K562 (cell line): ENCODE measurements at regions not wholly inside any gene's neighbourhood (a gene's known extent, or its start where the extent isn't known, plus 50 kb on each side); places are given as distances from the start of the nearest gene placed in this dataset.

Experiments
- ATAC-seq: fragments of 200-7000 bp; cut with Tn5 transposase; 3 replicates; pipeline ENCODE4 v1.9.1; 2020; ENCODE audit warnings: moderate library complexity
- BruUV-seq: library from RNA; stranded (reverse); fragments of 400-500 nt; replicated peaks from 2 replicates; lab custom pipeline; 2021; lab: Mats Ljungman, UMichigan
- CTCF ChIA-PET: fragments of 300-600 bp; formaldehyde crosslinking; extraction: SDS; loops from one replicate; lab custom pipeline; 2021; ENCODE audit warnings: low intra/inter-chr PET ratio; lab: Yijun Ruan, JAX
- POLR2A ChIA-PET: fragments of 300-600, 350-650 bp; sonication (Branson Sonifier 250); formaldehyde crosslinking; extraction: SDS; loops from one replicate; lab custom pipeline; 2021; ENCODE audit warnings: antibody characterized with exemption, inconsistent platforms; lab: Yijun Ruan, JAX
- DNase-seq, 4 experiments: peaks; one replicate each; pipeline versions ENCODE4 v3.0.0 to v3.0.0-alpha.2; 2011 to 2018; ENCODE audit warnings: low spot score in 3 of 4, mixed read lengths in 3 of 4; ENCODE audit errors: extremely low read depth in 1 of 4
- FAIRE-seq: peaks from 2 replicates; lab custom pipeline; 2011; peaks lifted over from hg19 to GRCh38; lab: Jason Lieb, UNC
- H2AFZ ChIP-seq: 2 replicates; pipeline ENCODE4 v1.6.0; 2011; ENCODE audit warnings: low read depth, low read length, control low read depth, inconsistent platforms
- H3K27ac ChIP-seq: fragments of 200-600 bp; 3 replicates; pipeline ENCODE4 v1.8.0; 2011; ENCODE audit warnings: low read depth, mild to moderate bottlenecking, control low read depth, inconsistent platforms, low read length, moderate library complexity, mixed read lengths; ENCODE audit errors: extremely low read depth
- H3K27me3 ChIP-seq, 2 experiments: fragments of 300-600 bp in 1 of 2; 2 replicates in 1 of 2; 3 replicates in 1 of 2; pipeline versions ENCODE4 v1.6.0 to v1.8.0; 2011; ENCODE audit warnings: inconsistent platforms in 2 of 2, low read length in 2 of 2, mild to moderate bottlenecking in 1 of 2, mixed read lengths in 1 of 2, moderate library complexity in 1 of 2; ENCODE audit not compliant: control insufficient read depth in 2 of 2, insufficient read depth in 2 of 2
- H3K36me3 ChIP-seq: fragments of 300-600 bp; 3 replicates; pipeline ENCODE4 v1.8.0; 2011; ENCODE audit warnings: mild to moderate bottlenecking, low read length, inconsistent platforms; ENCODE audit not compliant: control insufficient read depth, insufficient read depth
- H3K4me1 ChIP-seq, 2 experiments: fragments of 200-600 bp in 1 of 2; replicated peaks in 1 of 2; 2 replicates in 1 of 2; 3 replicates in 1 of 2; pipeline versions ENCODE4 v1.5.1 to v1.8.0; 2011; ENCODE audit warnings: inconsistent platforms in 2 of 2, low read length in 2 of 2, mild to moderate bottlenecking in 1 of 2, mixed read lengths in 1 of 2, moderate library complexity in 1 of 2; ENCODE audit not compliant: control insufficient read depth in 2 of 2, insufficient read depth in 2 of 2
- H3K4me2 ChIP-seq: 2 replicates; pipeline ENCODE4 v1.6.1; 2011; ENCODE audit warnings: low read length, control low read depth, inconsistent platforms, mixed read lengths; ENCODE audit not compliant: insufficient read depth
- H3K4me3 ChIP-seq: fragments of 200-600 bp; sonication (generic), shearing (Covaris generic); 2 replicates; pipeline ENCODE4 v1.5.1; 2016; ENCODE audit warnings: control low read depth, inconsistent platforms
- H3K79me2 ChIP-seq: fragments of 200-600 bp; 3 replicates; pipeline ENCODE4 v1.8.0; 2011; ENCODE audit warnings: low read length, inconsistent platforms; ENCODE audit not compliant: control insufficient read depth, insufficient read depth
- H3K9ac ChIP-seq, 2 experiments: 2 replicates each; pipeline versions ENCODE4 v1.6.0 to v1.6.1; 2011; ENCODE audit warnings: low read depth in 2 of 2, low read length in 2 of 2, control low read depth in 1 of 2, inconsistent platforms in 1 of 2, mild to moderate bottlenecking in 1 of 2, mixed read lengths in 1 of 2; ENCODE audit not compliant: insufficient read depth in 1 of 2
- H3K9me1 ChIP-seq: one replicate; pipeline ENCODE4 v1.6.0; 2011; ENCODE audit warnings: inconsistent platforms, mild to moderate bottlenecking, low read length, moderate library complexity; ENCODE audit not compliant: control insufficient read depth, insufficient read depth
- H3K9me3 ChIP-seq: replicated peaks from 2 replicates; pipeline ENCODE4 v1.5.1; 2011; ENCODE audit warnings: low read depth, low read length, inconsistent platforms; ENCODE audit not compliant: control insufficient read depth, insufficient read depth
- H4K20me1 ChIP-seq: replicated peaks from 2 replicates; pipeline ENCODE4 v1.6.1; 2011; ENCODE audit warnings: low read length, inconsistent platforms, mixed read lengths; ENCODE audit not compliant: control insufficient read depth, insufficient read depth
- CC2D1A ChIP-seq: fragments of 450-650 bp; IDR thresholded peaks from 2 replicates; pipeline ENCODE4 v1.6.1; 2017; ENCODE audit warnings: mild to moderate bottlenecking
- EWSR1 ChIP-seq: fragments of 450-650 bp; IDR thresholded peaks from 2 replicates; pipeline ENCODE4 v1.6.1; 2018; ENCODE audit warnings: borderline replicate concordance, mild to moderate bottlenecking, low read depth, moderate library complexity; ENCODE audit not compliant: partially characterized antibody
- HBP1 ChIP-seq: fragments of 450-650 bp; formaldehyde crosslinking; IDR thresholded peaks from 2 replicates; pipeline ENCODE4 v1.4.0; 2022; ENCODE audit warnings: missing genetic modification characterization
- KDM1A ChIP-seq, 2 experiments: fragments of 450-650 bp; IDR thresholded peaks; 2 replicates each; pipeline ENCODE4 v1.6.1; 2016; ENCODE audit warnings: mild to moderate bottlenecking in 2 of 2
- MEF2A ChIP-seq: IDR thresholded peaks from 2 replicates; pipeline ENCODE4 v1.6.1; 2011; ENCODE audit warnings: low read depth, mild to moderate bottlenecking, low read length, moderate library complexity; ENCODE audit not compliant: control insufficient read depth
- NBN ChIP-seq: fragments of 450-650 bp; IDR thresholded peaks from 2 replicates; pipeline ENCODE4 v1.6.1; 2016; ENCODE audit warnings: low read depth, mild to moderate bottlenecking
- SMARCE1 ChIP-seq: fragments of 450-650 bp; IDR thresholded peaks from 2 replicates; pipeline ENCODE4 v1.7.1; 2016; ENCODE audit warnings: mild to moderate bottlenecking
- ZNF253 ChIP-seq: fragments of 250-450 bp; sonication (Bioruptor Pico); conservative IDR thresholded peaks from 2 replicates; pipeline ENCODE4 v1.6.1; 2021; ENCODE audit warnings: mild to moderate bottlenecking
- ZNF324 ChIP-seq: fragments of 250-450 bp; sonication (Bioruptor Pico); IDR thresholded peaks from 2 replicates; pipeline ENCODE4 v1.4.0; 2020; ENCODE audit warnings: mild to moderate bottlenecking
- in situ Hi-C: fragments of 300-500 bp; cut with MboI; formaldehyde crosslinking; loops from 4 replicates; pipeline ENCODE4 v1.15.0; 2018; ENCODE audit warnings: inconsistent platforms, mixed read lengths
- intact Hi-C: fragments of 100-400 bp; cut with micrococcal nuclease; formaldehyde crosslinking; loops from 2 replicates; pipeline ENCODE4 v1.14.2; 2022
- TF ChIP-seq, protein P1 (sequence below): sonication (generic); formaldehyde crosslinking; IDR thresholded peaks from 2 replicates; pipeline ENCODE4 v1.8.1; 2023; ENCODE audit warnings: mild to moderate bottlenecking, missing genetic modification reagents
- TF ChIP-seq, protein P2 (sequence below): fragments of 200-800 bp; sonication (Bioruptor generic); IDR thresholded peaks from 2 replicates; pipeline ENCODE4 v1.6.1; 2017; ENCODE audit warnings: missing genetic modification characterization, missing compliant biosample characterization

DNA sequence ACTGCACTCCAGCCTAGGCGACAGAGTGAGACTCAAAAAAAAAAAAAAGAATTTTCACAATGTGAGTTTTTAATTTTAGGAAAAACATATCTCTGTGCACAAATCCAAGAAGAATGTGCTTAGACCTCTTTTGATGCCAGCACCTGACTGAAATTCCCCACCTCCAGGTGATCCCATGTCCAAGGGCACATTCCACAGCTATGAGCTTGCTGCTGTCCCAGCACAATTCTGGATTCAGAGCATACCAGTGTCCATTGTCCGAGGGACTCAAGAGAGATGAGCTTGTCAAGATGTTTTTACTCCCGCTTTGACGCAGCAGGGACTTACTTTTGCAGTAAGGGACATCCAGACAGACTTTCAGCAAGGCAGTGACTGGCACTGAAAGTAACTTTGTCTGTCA is 489.1 kb upstream of the ACVR2A start (continued):
- TF ChIP-seq, protein P1, sequence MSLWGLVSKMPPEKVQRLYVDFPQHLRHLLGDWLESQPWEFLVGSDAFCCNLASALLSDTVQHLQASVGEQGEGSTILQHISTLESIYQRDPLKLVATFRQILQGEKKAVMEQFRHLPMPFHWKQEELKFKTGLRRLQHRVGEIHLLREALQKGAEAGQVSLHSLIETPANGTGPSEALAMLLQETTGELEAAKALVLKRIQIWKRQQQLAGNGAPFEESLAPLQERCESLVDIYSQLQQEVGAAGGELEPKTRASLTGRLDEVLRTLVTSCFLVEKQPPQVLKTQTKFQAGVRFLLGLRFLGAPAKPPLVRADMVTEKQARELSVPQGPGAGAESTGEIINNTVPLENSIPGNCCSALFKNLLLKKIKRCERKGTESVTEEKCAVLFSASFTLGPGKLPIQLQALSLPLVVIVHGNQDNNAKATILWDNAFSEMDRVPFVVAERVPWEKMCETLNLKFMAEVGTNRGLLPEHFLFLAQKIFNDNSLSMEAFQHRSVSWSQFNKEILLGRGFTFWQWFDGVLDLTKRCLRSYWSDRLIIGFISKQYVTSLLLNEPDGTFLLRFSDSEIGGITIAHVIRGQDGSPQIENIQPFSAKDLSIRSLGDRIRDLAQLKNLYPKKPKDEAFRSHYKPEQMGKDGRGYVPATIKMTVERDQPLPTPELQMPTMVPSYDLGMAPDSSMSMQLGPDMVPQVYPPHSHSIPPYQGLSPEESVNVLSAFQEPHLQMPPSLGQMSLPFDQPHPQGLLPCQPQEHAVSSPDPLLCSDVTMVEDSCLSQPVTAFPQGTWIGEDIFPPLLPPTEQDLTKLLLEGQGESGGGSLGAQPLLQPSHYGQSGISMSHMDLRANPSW (CRISPR knock-in tag) = no peak
- no peak for TF ChIP-seq CC2D1A
- no peak for TF ChIP-seq HBP1 (CRISPR knock-in tag)
- TF ChIP-seq ZNF324 (CRISPR knock-in tag) = no peak

GRCh38 chr2:147353072-147353381 is 491.8 kb upstream of the ACVR2A start:
- H3K9me3 ChIP-seq = no peaks in the 10 kb centered on the region; the same call in 1 of the 2 replicates
- no peak overlapping the region for H3K4me2 ChIP-seq
- ChIA-PET POLR2A (no interaction called here), CTCF (no interaction called here)
- BruUV-seq = no TSS peak
- no peaks in the 10 kb centered on the region for H4K20me1 ChIP-seq
- H3K4me3 ChIP-seq = no peak overlapping the region
- ATAC-seq = no peak
- in situ Hi-C loops = no loop called here
- no peak overlapping the region for H3K9ac ChIP-seq
- no peaks in the 10 kb centered on the region for H3K4me1 ChIP-seq
- intact Hi-C loops = no loop called here
- H3K9me1 ChIP-seq = no peaks in the 10 kb centered on the region
- no peak for DNase-seq
- FAIRE-seq = no peak
- no peaks in the 10 kb centered on the region for H3K27me3 ChIP-seq
- no peak overlapping the region for H2AFZ ChIP-seq
- no peaks in the 10 kb centered on the region for H3K79me2 ChIP-seq
- H3K27ac ChIP-seq = no peak overlapping the region
- H3K36me3 ChIP-seq = no peaks in the 10 kb centered on the region
- TF ChIP-seq, protein P2, sequence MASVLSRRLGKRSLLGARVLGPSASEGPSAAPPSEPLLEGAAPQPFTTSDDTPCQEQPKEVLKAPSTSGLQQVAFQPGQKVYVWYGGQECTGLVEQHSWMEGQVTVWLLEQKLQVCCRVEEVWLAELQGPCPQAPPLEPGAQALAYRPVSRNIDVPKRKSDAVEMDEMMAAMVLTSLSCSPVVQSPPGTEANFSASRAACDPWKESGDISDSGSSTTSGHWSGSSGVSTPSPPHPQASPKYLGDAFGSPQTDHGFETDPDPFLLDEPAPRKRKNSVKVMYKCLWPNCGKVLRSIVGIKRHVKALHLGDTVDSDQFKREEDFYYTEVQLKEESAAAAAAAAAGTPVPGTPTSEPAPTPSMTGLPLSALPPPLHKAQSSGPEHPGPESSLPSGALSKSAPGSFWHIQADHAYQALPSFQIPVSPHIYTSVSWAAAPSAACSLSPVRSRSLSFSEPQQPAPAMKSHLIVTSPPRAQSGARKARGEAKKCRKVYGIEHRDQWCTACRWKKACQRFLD (CRISPR knock-in tag) = no peak
- TF ChIP-seq NBN = no peak
- TF ChIP-seq ZNF253 (CRISPR knock-in tag) = no peak
- TF ChIP-seq MEF2A = no peak
- TF ChIP-seq SMARCE1 = no peak
- no peak for TF ChIP-seq EWSR1
- TF ChIP-seq, protein P1 (CRISPR knock-in tag) = no peak
- TF ChIP-seq KDM1A (IDR thresholded peaks at IDR 0.05) = no peak
